Stimulated activated naive CD8-positive, alpha-beta T cell treated with anti-CD3 and anti-CD28 coated beads, Interleukin-15, Interleukin-2, amounts not matched to agents 100 ng/mL and 50 ng/mL, for 24 hours (primary cell): ENCODE measurements at regions not wholly inside any gene's neighbourhood (a gene's known extent, or its start where the extent isn't known, plus 50 kb on each side); places are given as distances from the start of the nearest gene placed in this dataset.

ENCODE experiments used
- H3K27ac Mint-ChIP-seq: one replicate; pipeline ENCODE4 v1.8.0; 2021; ENCODE audit warnings: mild to moderate bottlenecking, mixed read lengths
- H3K27me3 Mint-ChIP-seq: one replicate; pipeline ENCODE4 v1.8.0; 2021; ENCODE audit warnings: mixed read lengths
- H3K36me3 Mint-ChIP-seq: one replicate; pipeline ENCODE4 v1.8.0; 2021; ENCODE audit warnings: low read depth, mixed read lengths
- H3K4me1 Mint-ChIP-seq: one replicate; pipeline ENCODE4 v1.8.0; 2021; ENCODE audit warnings: low read depth, mixed read lengths
- H3K4me3 Mint-ChIP-seq: one replicate; pipeline ENCODE4 v1.8.0; 2021; ENCODE audit warnings: mild to moderate bottlenecking, mixed read lengths
- H3K9me3 Mint-ChIP-seq: one replicate; pipeline ENCODE4 v1.8.0; 2021; ENCODE audit warnings: mixed read lengths

- Mint-ChIP-seq H3K36me3 (no peaks in the 10 kb centered on the region), H3K27me3 (peaks cover 39% of the 10 kb centered on the region), H3K4me1 (peaks cover 12% of the 10 kb centered on the region), H3K4me3 (no peak overlapping the region), H3K27ac (no peak overlapping the region), H3K9me3 (no peaks in the 10 kb centered on the region)
Measured at GRCh38 chr15:94631608-94632007, 400.2 kb downstream of the MCTP2 start.

GRCh38 chr15:94638183-94638582 is 406.8 kb downstream of the MCTP2 start:
- no peak overlapping the region for H3K27ac Mint-ChIP-seq

GRCh38 chr15:94639701-94640100 is 408.3 kb downstream of the MCTP2 start:
- Mint-ChIP-seq H3K4me1 (no peaks in the 10 kb centered on the region), H3K4me3 (no peak overlapping the region), H3K36me3 (no peaks in the 10 kb centered on the region), H3K9me3 (no peaks in the 10 kb centered on the region), H3K27ac (no peak overlapping the region), H3K27me3 (peaks cover 24% of the 10 kb centered on the region)

More at GRCh38 chr15:94638183-94638582, 406.8 kb downstream of the MCTP2 start:
- no peaks in the 10 kb centered on the region for H3K36me3 Mint-ChIP-seq
- H3K9me3 Mint-ChIP-seq: no peaks in the 10 kb centered on the region
- no peaks in the 10 kb centered on the region for H3K4me1 Mint-ChIP-seq
- no peak overlapping the region for H3K4me3 Mint-ChIP-seq
- H3K27me3 Mint-ChIP-seq: peaks cover 28% of the 10 kb centered on the region

- no peak overlapping the region for H3K4me3 Mint-ChIP-seq
- no peaks in the 10 kb centered on the region for H3K4me1 Mint-ChIP-seq
- H3K36me3 Mint-ChIP-seq: no peaks in the 10 kb centered on the region
- peaks cover 8% of the 10 kb centered on the region for H3K27me3 Mint-ChIP-seq
- H3K27ac Mint-ChIP-seq: no peak overlapping the region
- H3K9me3 Mint-ChIP-seq: no peaks in the 10 kb centered on the region
Measured at GRCh38 chr15:94644433-94644832, 413.1 kb downstream of the MCTP2 start.

GRCh38 chr15:94653071-94653470 is 421.7 kb downstream of the MCTP2 start:
- Mint-ChIP-seq H3K36me3 (no peaks in the 10 kb centered on the region), H3K4me1 (no peaks in the 10 kb centered on the region), H3K27ac (no peak overlapping the region), H3K27me3 (peaks cover 22% of the 10 kb centered on the region), H3K4me3 (no peak overlapping the region), H3K9me3 (no peaks in the 10 kb centered on the region)

GRCh38 chr15:94655249-94655880 is 424.0 kb downstream of the MCTP2 start:
- no peak overlapping the region for H3K4me3 Mint-ChIP-seq
- H3K4me1 Mint-ChIP-seq: no peaks in the 10 kb centered on the region
- no peaks in the 10 kb centered on the region for H3K36me3 Mint-ChIP-seq
- H3K27me3 Mint-ChIP-seq: peaks cover 22% of the 10 kb centered on the region
- H3K27ac Mint-ChIP-seq: no peak overlapping the region
- H3K9me3 Mint-ChIP-seq: no peaks in the 10 kb centered on the region

GRCh38 chr15:94665676-94666441 is 434.5 kb downstream of the MCTP2 start:
- no peak overlapping the region for H3K4me3 Mint-ChIP-seq
- H3K27ac Mint-ChIP-seq: no peak overlapping the region
- H3K36me3 Mint-ChIP-seq: no peaks in the 10 kb centered on the region
- peaks cover 37% of the 10 kb centered on the region for H3K27me3 Mint-ChIP-seq
- no peaks in the 10 kb centered on the region for H3K4me1 Mint-ChIP-seq
- no peaks in the 10 kb centered on the region for H3K9me3 Mint-ChIP-seq

- no peaks in the 10 kb centered on the region for H3K4me1 Mint-ChIP-seq
- H3K9me3 Mint-ChIP-seq: no peaks in the 10 kb centered on the region
- H3K27me3 Mint-ChIP-seq: peaks cover 41% of the 10 kb centered on the region
- H3K4me3 Mint-ChIP-seq: no peak overlapping the region
- H3K27ac Mint-ChIP-seq: no peak overlapping the region
- H3K36me3 Mint-ChIP-seq: no peaks in the 10 kb centered on the region
Measured at GRCh38 chr15:94666553-94666952, 435.2 kb downstream of the MCTP2 start.

- H3K4me3 Mint-ChIP-seq: no peak overlapping the region
- no peaks in the 10 kb centered on the region for H3K9me3 Mint-ChIP-seq
- no peaks in the 10 kb centered on the region for H3K36me3 Mint-ChIP-seq
- H3K4me1 Mint-ChIP-seq: no peaks in the 10 kb centered on the region
- no peak overlapping the region for H3K27ac Mint-ChIP-seq
- peaks cover 46% of the 10 kb centered on the region for H3K27me3 Mint-ChIP-seq
Measured at GRCh38 chr15:94667109-94667508, 435.7 kb downstream of the MCTP2 start.

GRCh38 chr15:94670438-94671034 is 439.2 kb downstream of the MCTP2 start:
- Mint-ChIP-seq H3K4me3 (no peak overlapping the region), H3K9me3 (no peaks in the 10 kb centered on the region), H3K27me3 (peaks cover 40% of the 10 kb centered on the region), H3K36me3 (no peaks in the 10 kb centered on the region), H3K4me1 (no peaks in the 10 kb centered on the region), H3K27ac (no peak overlapping the region)

- no peaks in the 10 kb centered on the region for H3K36me3 Mint-ChIP-seq
- H3K4me1 Mint-ChIP-seq: no peaks in the 10 kb centered on the region
- no peak overlapping the region for H3K4me3 Mint-ChIP-seq
- no peak overlapping the region for H3K27ac Mint-ChIP-seq
- peaks cover 30% of the 10 kb centered on the region for H3K27me3 Mint-ChIP-seq
- no peaks in the 10 kb centered on the region for H3K9me3 Mint-ChIP-seq
Measured at GRCh38 chr15:94671858-94672532, 440.6 kb downstream of the MCTP2 start.

- Mint-ChIP-seq H3K4me1 (no peaks in the 10 kb centered on the region), H3K27ac (no peak overlapping the region), H3K4me3 (no peak overlapping the region), H3K9me3 (no peaks in the 10 kb centered on the region), H3K36me3 (no peaks in the 10 kb centered on the region), H3K27me3 (peaks cover 23% of the 10 kb centered on the region)
Measured at GRCh38 chr15:94673801-94674200, 442.4 kb downstream of the MCTP2 start.

GRCh38 chr15:94674296-94674695 is 442.9 kb downstream of the MCTP2 start:
- H3K4me1 Mint-ChIP-seq: no peaks in the 10 kb centered on the region
- H3K36me3 Mint-ChIP-seq: no peaks in the 10 kb centered on the region
- peaks cover 23% of the 10 kb centered on the region for H3K27me3 Mint-ChIP-seq
- H3K4me3 Mint-ChIP-seq: no peak overlapping the region
- H3K9me3 Mint-ChIP-seq: no peaks in the 10 kb centered on the region
- no peak overlapping the region for H3K27ac Mint-ChIP-seq

- Mint-ChIP-seq H3K4me3 (no peak overlapping the region), H3K4me1 (no peaks in the 10 kb centered on the region), H3K27me3 (peaks cover 9% of the 10 kb centered on the region), H3K27ac (no peak overlapping the region), H3K9me3 (no peaks in the 10 kb centered on the region), H3K36me3 (no peaks in the 10 kb centered on the region)
Measured at GRCh38 chr15:94677202-94677790, 445.9 kb downstream of the MCTP2 start.

- Mint-ChIP-seq H3K27me3 (no peaks in the 10 kb centered on the region), H3K4me1 (no peaks in the 10 kb centered on the region), H3K9me3 (no peaks in the 10 kb centered on the region), H3K36me3 (no peaks in the 10 kb centered on the region), H3K27ac (no peak overlapping the region), H3K4me3 (no peak overlapping the region)
Measured at GRCh38 chr15:94682171-94682570, 450.8 kb downstream of the MCTP2 start.
